BLaER1 (cell line): ENCODE measurements at regions not wholly inside any gene's neighbourhood (a gene's known extent, or its start where the extent isn't known, plus 50 kb on each side); places are given as distances from the start of the nearest gene placed in this dataset.
A peak's percentile ranks its signal among the peaks of the same experiment; 100 is the strongest.

Source experiments
- H3K27ac ChIP-seq: shearing (Covaris generic); formaldehyde crosslinking; 2 replicates; pipeline ENCODE4 v1.8.1; 2022
- H3K27me3 ChIP-seq: shearing (Covaris generic); formaldehyde crosslinking; 2 replicates; pipeline ENCODE4 v1.8.1; 2022
- H3K36me3 ChIP-seq: shearing (Covaris generic); formaldehyde crosslinking; 2 replicates; pipeline ENCODE4 v1.8.1; 2022
- H3K4me1 ChIP-seq: shearing (Covaris generic); formaldehyde crosslinking; 2 replicates; pipeline ENCODE4 v1.8.1; 2022
- H3K4me2 ChIP-seq: shearing (Covaris generic); formaldehyde crosslinking; 2 replicates; pipeline ENCODE4 v1.8.1; 2022
- H3K4me3 ChIP-seq: shearing (Covaris generic); formaldehyde crosslinking; 2 replicates; pipeline ENCODE4 v1.8.1; 2022
- H3K9ac ChIP-seq: shearing (Covaris generic); formaldehyde crosslinking; 2 replicates; pipeline ENCODE4 v1.8.1; 2022
- H3K9me3 ChIP-seq: shearing (Covaris generic); formaldehyde crosslinking; 2 replicates; pipeline ENCODE4 v1.8.1; 2022
- H4K20me1 ChIP-seq: shearing (Covaris generic); formaldehyde crosslinking; 2 replicates; pipeline ENCODE4 v1.8.1; 2022
- Cebpa-rat ChIP-seq: shearing (Covaris generic); IDR thresholded peaks from 2 replicates; pipeline ENCODE4 v1.8.1; 2022

DNA sequence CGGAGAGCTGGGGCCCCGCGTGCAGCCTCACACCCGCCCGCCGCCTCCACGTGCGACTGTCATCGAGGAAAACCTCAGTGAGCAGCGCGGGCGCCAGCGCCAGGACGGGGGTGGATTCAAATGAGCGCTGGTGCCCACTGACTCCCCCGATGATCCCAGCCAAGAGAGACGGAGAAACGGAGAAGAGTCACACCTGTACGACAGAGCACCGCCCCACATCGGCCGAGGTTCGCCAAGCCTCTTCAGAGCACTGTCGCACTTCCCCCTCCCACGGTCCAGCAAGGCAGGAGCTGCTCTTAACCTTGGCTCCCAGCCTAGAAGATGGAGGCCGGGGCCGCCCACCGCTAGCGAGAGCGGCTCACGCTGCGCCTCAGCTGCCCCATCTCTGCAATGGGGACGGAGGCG lies 130.9 kb upstream of the IQSEC1 start:
- no peak overlapping the region for H3K4me3 ChIP-seq
- no peak overlapping the region for H3K27ac ChIP-seq
- no peak overlapping the region for H3K9ac ChIP-seq
- no peaks in the 10 kb centered on the region for H3K36me3 ChIP-seq
- H3K9me3 ChIP-seq = no peaks in the 10 kb centered on the region
- H3K4me2 ChIP-seq = no peak overlapping the region
- H3K4me1 ChIP-seq = peaks cover 63% of the 10 kb centered on the region
- H3K27me3 ChIP-seq = no peaks in the 10 kb centered on the region
- no peaks in the 10 kb centered on the region for H4K20me1 ChIP-seq
- no peak for TF ChIP-seq Cebpa-rat

DNA sequence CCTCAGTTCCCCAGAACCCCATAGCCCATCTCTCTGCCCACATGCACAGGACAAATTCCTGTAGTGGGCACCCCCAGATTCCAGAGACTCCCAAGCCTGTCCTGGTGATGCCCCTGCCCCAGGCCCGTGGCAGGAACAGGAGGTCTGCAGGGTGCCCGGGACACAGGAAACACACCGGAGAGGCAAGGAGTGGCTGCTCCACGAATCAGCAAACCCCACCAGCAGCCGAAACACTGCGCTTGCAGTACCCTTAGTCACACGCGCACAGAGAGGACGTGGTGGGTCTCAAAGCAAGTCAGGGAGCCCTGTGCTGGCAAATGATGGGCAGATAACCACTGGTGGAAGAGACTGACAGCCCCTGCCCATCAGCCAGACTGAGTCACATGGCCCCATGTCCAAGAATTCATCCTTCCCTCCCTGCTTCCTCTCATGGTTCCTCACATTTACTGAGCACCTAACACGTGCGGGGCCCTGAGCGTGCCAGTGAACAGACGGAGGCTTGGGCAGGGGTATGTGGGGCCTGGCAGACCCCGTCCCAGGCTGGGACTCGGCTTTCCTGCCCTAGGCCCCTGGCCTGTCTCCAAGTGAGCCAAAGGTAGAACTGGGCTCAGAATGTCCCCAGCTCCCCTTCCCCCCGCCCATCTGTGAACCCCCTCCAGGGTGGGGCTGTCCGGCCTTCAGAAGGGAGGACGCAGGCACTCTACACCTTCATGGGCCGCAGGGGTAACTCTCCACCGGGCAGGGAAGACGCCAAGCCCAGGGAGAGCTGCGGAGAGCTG lies 130.4 kb upstream of the IQSEC1 start:
- Histone ChIP-seq H3K4me3 (no peak overlapping the region), H3K36me3 (no peaks in the 10 kb centered on the region), H3K4me1 (peaks cover 63% of the 10 kb centered on the region), H4K20me1 (no peaks in the 10 kb centered on the region), H3K9ac (no peak overlapping the region), H3K27me3 (no peaks in the 10 kb centered on the region), H3K4me2 (peak overlapping the region; percentile 92), H3K9me3 (no peaks in the 10 kb centered on the region), H3K27ac (no peak overlapping the region)
- no peak for TF ChIP-seq Cebpa-rat

DNA sequence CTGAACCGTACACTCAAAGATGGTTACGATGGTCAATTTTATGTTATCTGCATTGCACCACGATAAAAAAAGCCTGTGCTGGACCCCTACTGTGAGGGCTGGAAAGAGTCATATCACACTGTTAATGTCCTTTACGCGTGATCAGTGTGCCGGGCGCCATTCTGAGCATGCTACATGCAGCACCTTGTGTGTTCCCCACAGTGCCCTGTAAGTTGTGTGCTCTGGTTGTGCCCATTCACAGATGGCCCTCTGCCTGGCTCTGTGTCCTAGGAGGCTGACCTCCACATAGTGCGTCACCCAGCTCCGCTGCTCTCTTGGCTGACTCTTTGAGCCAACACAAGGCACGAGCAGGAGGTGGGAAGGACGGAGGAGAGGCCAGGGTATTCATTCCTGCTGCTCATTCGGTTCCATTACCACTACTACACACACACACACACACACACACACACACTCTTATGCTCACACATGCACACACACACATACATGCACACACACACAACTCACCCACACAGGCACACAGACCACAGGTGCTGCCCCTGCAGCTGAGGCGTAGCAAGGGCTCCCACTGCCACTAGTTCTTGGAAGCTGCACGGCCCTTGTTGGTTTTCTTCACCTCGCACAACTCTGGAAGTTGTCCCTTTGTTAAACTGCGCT lies 129.6 kb upstream of the IQSEC1 start:
- peak overlapping the region; percentile 92 for H3K4me2 ChIP-seq
- H3K9me3 ChIP-seq = no peaks in the 10 kb centered on the region
- TF ChIP-seq Cebpa-rat = no peak
- no peak overlapping the region for H3K9ac ChIP-seq
- H3K36me3 ChIP-seq = no peaks in the 10 kb centered on the region
- no peak overlapping the region for H3K27ac ChIP-seq
- no peaks in the 10 kb centered on the region for H4K20me1 ChIP-seq
- H3K4me3 ChIP-seq = no peak overlapping the region
- peaks cover 69% of the 10 kb centered on the region for H3K4me1 ChIP-seq
- H3K27me3 ChIP-seq = no peaks in the 10 kb centered on the region

DNA sequence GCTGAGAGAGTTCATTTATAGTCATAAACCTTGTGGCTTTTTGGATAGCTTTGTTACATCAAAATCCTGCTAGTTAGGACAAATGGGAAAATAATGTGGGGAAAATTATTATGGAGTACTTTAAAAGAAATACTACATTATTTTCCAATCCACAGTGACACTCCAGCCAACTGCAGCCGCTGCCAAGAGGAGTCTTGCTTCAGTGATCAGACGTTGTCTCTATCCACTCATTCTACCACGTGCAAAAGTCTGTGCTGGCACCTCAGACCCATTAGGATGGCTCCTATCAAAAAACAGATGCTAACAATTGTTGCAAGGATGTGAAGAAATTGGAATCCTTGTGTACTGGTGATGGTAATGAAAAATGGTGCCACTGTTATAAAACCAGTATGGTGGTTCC lies 128.6 kb upstream of the IQSEC1 start:
- Histone ChIP-seq H3K36me3 (no peaks in the 10 kb centered on the region), H3K9me3 (no peaks in the 10 kb centered on the region), H3K27ac (no peak overlapping the region), H3K4me1 (peaks cover 79% of the 10 kb centered on the region), H3K4me3 (no peak overlapping the region), H3K4me2 (peak overlapping the region; percentile 92), H4K20me1 (no peaks in the 10 kb centered on the region), H3K27me3 (no peaks in the 10 kb centered on the region), H3K9ac (no peak overlapping the region)
- TF ChIP-seq Cebpa-rat = no peak

DNA sequence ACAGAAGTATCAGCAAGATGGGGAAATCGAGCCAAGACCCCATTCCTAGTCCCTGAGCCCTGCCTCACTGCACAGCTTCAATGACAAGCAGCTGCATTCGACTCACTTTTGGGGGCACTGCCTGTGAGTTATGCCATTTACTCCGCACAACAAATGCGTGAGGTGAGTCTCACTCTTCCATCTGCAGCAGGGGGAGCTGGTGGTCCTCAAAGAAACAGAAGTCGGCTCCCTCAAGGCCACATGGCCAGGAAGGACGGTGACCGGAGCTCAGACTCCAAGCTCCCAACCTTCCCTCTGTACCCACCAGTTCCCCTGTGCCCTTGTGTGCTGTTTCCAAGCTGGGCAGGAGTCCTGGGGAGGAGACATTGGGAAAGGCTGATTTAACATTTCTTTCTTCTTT lies 127.7 kb upstream of the IQSEC1 start:
- peak overlapping the region; percentile 16; the same call in 1 of the 2 replicates for H3K9ac ChIP-seq
- no peaks in the 10 kb centered on the region for H4K20me1 ChIP-seq
- H3K4me2 ChIP-seq = peak overlapping the region; percentile 92
- H3K4me1 ChIP-seq = peaks cover 89% of the 10 kb centered on the region
- no peaks in the 10 kb centered on the region for H3K9me3 ChIP-seq
- no peaks in the 10 kb centered on the region for H3K36me3 ChIP-seq
- H3K27ac ChIP-seq = peak overlapping the region; percentile 38; the same call in 1 of the 2 replicates
- H3K4me3 ChIP-seq = no peak overlapping the region
- no peak for TF ChIP-seq Cebpa-rat
- no peaks in the 10 kb centered on the region for H3K27me3 ChIP-seq

DNA sequence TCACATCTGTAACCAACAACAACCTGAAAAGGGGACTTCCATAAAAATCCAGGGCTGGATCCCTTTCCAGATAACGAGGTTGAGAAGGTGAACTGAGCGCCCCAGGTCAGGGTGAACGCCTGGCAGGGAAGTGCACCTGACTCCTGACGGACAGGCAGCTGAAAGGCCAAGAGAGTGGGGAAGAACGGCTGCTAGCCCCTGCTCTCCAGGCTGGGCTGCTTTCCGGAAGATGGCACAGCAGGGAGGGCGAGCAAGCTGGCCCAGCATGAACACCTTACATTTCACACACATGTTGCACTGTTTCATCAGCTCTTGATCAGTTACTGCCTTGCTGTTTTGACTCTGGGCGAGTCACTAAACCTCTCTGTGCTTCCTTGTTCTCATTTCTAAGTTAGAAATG lies 127.2 kb upstream of the IQSEC1 start:
- H3K9ac ChIP-seq = no peak overlapping the region

DNA sequence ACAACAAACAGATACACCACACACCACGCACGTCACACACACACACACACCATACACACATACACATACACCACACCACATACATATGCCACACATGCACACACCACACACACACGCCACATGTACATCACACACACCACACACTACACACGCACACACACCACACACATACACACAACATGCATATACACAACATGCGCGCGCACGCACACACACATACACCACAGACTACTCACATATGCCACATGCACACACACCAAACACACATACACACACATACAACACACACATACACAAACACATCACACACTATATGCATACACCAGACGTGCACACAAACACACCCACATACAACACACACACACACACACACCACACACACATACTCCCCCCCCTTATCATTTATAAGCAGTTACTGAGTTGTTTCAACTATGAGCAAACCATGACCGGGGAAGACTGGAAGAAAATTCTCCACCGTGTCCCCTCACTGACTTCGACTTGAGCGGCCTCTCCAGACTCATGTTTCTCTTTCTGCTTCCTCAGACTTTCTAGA lies 126.7 kb upstream of the IQSEC1 start:
- H3K4me3 ChIP-seq = no peak overlapping the region
- peaks cover 95% of the 10 kb centered on the region for H3K4me1 ChIP-seq
- H3K36me3 ChIP-seq = no peaks in the 10 kb centered on the region
- H3K9me3 ChIP-seq = no peaks in the 10 kb centered on the region
- TF ChIP-seq Cebpa-rat = no peak
- peak overlapping the region; percentile 50; the same call in 1 of the 2 replicates for H3K27ac ChIP-seq
- H3K9ac ChIP-seq = no peak overlapping the region
- no peaks in the 10 kb centered on the region for H4K20me1 ChIP-seq
- H3K27me3 ChIP-seq = no peaks in the 10 kb centered on the region
- H3K4me2 ChIP-seq = peak overlapping the region; percentile 92

More for the DNA sequence above, 127.2 kb upstream of the IQSEC1 start:
- Histone ChIP-seq H3K27me3 (no peaks in the 10 kb centered on the region), H4K20me1 (no peaks in the 10 kb centered on the region), H3K9me3 (no peaks in the 10 kb centered on the region), H3K4me3 (no peak overlapping the region), H3K4me1 (peaks cover 93% of the 10 kb centered on the region), H3K27ac (no peak overlapping the region), H3K4me2 (peak overlapping the region; percentile 92), H3K36me3 (no peaks in the 10 kb centered on the region)
- no peak for TF ChIP-seq Cebpa-rat

DNA sequence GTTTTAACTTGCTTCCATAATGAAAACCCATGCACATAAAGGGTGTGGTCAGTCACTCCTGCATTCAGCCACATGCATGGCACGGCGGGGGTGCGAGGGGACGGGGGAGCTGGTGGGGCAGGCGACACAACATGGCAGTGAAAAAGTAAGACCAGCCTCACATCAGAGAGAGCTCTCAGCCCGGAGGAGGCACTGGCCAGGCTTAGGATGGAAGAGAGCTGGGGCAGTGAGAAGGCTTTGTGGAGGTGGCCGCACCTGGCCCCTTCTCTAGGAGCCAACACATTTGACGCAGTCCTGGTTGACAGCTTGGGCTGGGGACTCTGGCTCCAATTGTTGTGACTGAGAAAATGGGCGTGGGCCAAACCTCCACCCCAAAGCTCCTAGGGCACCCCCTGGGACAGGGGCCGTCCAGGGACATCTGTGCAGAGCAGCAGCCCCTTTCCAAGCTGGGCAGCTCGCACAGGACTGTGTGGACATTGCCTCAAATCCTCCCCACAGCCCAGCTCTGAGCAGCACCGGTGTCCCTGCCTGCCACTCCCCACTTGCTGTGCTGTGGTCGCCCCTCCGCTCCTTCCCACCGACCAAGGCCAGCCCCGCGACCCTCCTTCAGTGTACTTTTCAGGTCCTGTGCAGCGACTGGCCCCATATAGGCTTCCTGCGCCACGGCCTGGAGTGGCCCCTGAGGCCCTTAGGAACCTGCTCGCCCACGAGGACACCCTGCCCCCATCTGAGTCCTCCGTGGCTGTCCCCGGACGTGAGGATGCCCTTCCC lies 126.0 kb upstream of the IQSEC1 start:
- no peak overlapping the region for H3K4me3 ChIP-seq
- H3K9me3 ChIP-seq = no peaks in the 10 kb centered on the region
- no peaks in the 10 kb centered on the region for H4K20me1 ChIP-seq
- no peak for TF ChIP-seq Cebpa-rat
- H3K9ac ChIP-seq = 0 out of 2 replicates have a peak overlapping the region, but pooled peaks have one; percentile 8
- no peaks in the 10 kb centered on the region for H3K27me3 ChIP-seq
- H3K36me3 ChIP-seq = no peaks in the 10 kb centered on the region
- peak overlapping the region; percentile 92 for H3K4me2 ChIP-seq
- H3K4me1 ChIP-seq = peaks cover 99% of the 10 kb centered on the region
- peak overlapping the region; percentile 50; the same call in 1 of the 2 replicates for H3K27ac ChIP-seq

DNA sequence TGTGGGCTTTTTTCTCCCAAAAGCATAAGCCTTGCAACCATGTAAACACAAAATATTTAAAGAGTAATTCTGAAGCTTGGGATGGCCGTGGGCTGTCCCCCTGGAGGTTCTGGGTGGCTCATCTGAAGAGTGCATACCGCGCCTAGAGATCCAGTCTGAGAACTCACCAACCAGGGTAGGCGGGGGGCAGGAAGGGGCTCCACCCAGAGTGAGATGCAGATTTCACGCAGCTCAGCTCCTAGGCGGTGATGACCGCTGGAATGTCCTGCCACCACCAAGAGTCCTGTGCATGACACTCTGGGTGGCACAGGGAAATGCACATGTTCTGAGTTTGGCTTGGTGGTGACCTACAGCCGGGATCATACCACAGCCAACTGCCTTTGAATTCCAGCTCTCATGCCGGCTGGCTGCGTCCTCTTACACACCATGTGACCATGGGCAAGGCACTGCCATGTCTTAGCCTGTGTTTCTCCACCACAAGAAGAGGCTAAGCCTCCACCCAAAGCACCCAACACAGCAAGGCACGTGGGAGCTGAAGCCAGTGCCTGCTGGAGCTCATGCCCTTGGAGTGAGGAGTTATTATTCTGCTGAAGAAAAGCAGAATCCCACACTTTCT lies 125.1 kb upstream of the IQSEC1 start:
- no peaks in the 10 kb centered on the region for H3K27me3 ChIP-seq
- no peak overlapping the region for H3K4me3 ChIP-seq
- no peak overlapping the region for H3K9ac ChIP-seq
- H3K9me3 ChIP-seq = no peaks in the 10 kb centered on the region
- H3K27ac ChIP-seq = peak overlapping the region; percentile 83
- peak overlapping the region; percentile 92 for H3K4me2 ChIP-seq
- no peaks in the 10 kb centered on the region for H3K36me3 ChIP-seq
- H3K4me1 ChIP-seq = peaks cover 100% of the 10 kb centered on the region
- H4K20me1 ChIP-seq = no peaks in the 10 kb centered on the region
- TF ChIP-seq Cebpa-rat = no peak
